Lower lobe of right lung (tissue), 2 donors: ENCODE measurements at regions not wholly inside any gene's neighbourhood (a gene's known extent, or its start where the extent isn't known, plus 50 kb on each side); places are given as distances from the start of the nearest gene placed in this dataset.
A peak's percentile ranks its signal among the peaks of the same experiment; 100 is the strongest.
"Not testable (repeated sequence)": the region's sequence is repeated elsewhere in the genome, so short reads cannot be mapped to it uniquely, and the experiment has no call there.

ENCODE experiments used
- ATAC-seq, 2 donors: fragments of 200-7000 bp; cut with Tn5 transposase; one replicate each; pipeline ENCODE4 v1.9.1; 2020 to 2022; ENCODE audit warnings: mild to moderate bottlenecking in 2 of 2, moderate library complexity in 2 of 2
- DNase-seq: peaks from one replicate; pipeline ENCODE4 v3.0.0-alpha.2; 2020
- H3K27ac ChIP-seq: fragments of 200-600 bp; one replicate; pipeline ENCODE4 v1.8.0; 2022
- H3K27me3 ChIP-seq: fragments of 200-600 bp; one replicate; pipeline ENCODE4 v1.8.0; 2022; ENCODE audit warnings: low read depth
- H3K36me3 ChIP-seq: fragments of 200-600 bp; one replicate; pipeline ENCODE4 v1.8.0; 2022; ENCODE audit warnings: mild to moderate bottlenecking
- H3K4me1 ChIP-seq: fragments of 200-600 bp; one replicate; pipeline ENCODE4 v1.8.0; 2022
- H3K4me3 ChIP-seq: fragments of 200-600 bp; one replicate; pipeline ENCODE4 v1.8.0; 2022; ENCODE audit warnings: mild to moderate bottlenecking
- H3K9me3 ChIP-seq: fragments of 200-600 bp; one replicate; pipeline ENCODE4 v1.8.0; 2022
- intact Hi-C: fragments of 100-400 bp; cut with DNase I; formaldehyde crosslinking; loops from one replicate; pipeline ENCODE4 v1.11.0; 2022
- TF ChIP-seq, protein P1 (sequence below): fragments of 200-600 bp; IDR thresholded peaks from one replicate; pipeline ENCODE4 v1.8.0; 2022; ENCODE audit warnings: antibody characterized with exemption, mild to moderate bottlenecking
- donor health status: DM: no; HTN: yes; CAD: no; lungs with severe emphysema.

DNA sequence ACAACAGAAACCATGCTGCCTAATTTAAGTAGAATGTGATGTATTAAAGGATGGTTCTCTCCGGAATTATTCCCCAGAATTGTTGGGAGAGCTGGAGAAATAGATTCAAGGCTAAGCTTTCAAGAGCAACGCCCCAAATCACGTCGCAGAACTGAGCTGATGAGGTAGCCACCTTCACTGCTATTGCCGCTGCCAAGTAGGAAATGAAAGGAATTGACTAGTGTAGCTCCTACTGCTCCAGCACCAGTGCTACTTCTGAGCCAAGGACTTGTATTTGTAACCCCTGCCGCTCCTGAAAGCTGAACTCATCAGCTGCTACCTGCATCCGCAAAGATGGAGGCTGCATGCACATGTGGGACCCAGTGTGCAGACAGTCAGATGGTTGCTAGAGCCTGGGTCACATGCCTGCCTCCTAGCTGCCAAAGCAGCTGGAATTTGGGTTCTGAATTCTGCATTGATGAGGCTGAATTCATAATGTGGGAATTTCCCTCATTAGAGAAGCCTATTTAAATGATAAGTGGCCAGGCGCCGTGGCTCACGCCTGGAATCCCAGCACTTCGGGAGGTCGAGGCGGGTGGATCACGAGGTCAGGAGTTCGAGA is 173.9 kb downstream of the PDGFRA start:
- intact Hi-C loops: no loop called here
- no peaks in the 10 kb centered on the region for H3K27me3 ChIP-seq
- ATAC-seq: no peak
- H3K4me3 ChIP-seq: no peak overlapping the region
- no peak for DNase-seq
- TF ChIP-seq, protein P1, sequence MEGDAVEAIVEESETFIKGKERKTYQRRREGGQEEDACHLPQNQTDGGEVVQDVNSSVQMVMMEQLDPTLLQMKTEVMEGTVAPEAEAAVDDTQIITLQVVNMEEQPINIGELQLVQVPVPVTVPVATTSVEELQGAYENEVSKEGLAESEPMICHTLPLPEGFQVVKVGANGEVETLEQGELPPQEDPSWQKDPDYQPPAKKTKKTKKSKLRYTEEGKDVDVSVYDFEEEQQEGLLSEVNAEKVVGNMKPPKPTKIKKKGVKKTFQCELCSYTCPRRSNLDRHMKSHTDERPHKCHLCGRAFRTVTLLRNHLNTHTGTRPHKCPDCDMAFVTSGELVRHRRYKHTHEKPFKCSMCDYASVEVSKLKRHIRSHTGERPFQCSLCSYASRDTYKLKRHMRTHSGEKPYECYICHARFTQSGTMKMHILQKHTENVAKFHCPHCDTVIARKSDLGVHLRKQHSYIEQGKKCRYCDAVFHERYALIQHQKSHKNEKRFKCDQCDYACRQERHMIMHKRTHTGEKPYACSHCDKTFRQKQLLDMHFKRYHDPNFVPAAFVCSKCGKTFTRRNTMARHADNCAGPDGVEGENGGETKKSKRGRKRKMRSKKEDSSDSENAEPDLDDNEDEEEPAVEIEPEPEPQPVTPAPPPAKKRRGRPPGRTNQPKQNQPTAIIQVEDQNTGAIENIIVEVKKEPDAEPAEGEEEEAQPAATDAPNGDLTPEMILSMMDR: no peak
- H3K4me1 ChIP-seq: no peaks in the 10 kb centered on the region
- no peaks in the 10 kb centered on the region for H3K36me3 ChIP-seq
- no peak overlapping the region for H3K27ac ChIP-seq
- no peaks in the 10 kb centered on the region for H3K9me3 ChIP-seq

DNA sequence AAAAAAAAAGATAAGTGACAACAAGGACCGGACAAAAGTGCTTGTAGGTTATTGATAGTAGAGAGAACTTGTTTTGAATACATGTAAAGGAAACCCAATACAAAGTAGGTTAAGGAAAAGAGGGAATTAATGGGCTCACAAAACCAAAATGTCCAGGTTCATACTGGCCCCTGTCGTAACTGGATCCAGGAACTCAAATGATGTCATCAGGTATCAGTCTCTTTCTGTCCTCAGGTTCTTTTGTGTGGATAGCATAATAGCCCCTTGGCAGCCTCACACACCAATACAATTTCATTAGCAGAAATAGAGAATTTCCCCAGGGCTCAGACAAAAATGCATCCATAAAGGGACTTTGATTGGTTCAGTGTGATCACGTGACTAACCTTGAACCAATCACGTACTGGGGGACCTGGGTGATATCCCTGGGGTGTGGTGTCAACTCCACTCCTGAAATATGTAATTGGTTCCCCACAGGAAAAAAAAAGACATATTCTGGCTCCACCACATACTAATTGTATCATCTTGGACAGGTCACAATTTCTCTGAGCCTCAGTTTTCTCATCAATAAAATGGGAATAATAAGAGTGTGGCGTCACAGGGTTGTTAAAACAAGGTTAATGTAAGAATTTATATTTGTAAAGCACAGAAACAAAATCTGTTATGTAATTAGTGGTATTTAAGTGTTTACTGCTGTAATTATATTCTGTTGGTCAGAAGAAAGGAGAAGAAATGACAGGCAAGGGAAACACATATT is 174.8 kb downstream of the PDGFRA start:
- H3K4me3 ChIP-seq: no peak overlapping the region
- DNase-seq: no peak
- H3K4me1 ChIP-seq: no peaks in the 10 kb centered on the region
- intact Hi-C loops: no loop called here
- H3K36me3 ChIP-seq: no peaks in the 10 kb centered on the region
- ATAC-seq: no peak
- no peaks in the 10 kb centered on the region for H3K27me3 ChIP-seq
- TF ChIP-seq, protein P1: no peak
- H3K27ac ChIP-seq: no peak overlapping the region
- H3K9me3 ChIP-seq: no peaks in the 10 kb centered on the region

DNA sequence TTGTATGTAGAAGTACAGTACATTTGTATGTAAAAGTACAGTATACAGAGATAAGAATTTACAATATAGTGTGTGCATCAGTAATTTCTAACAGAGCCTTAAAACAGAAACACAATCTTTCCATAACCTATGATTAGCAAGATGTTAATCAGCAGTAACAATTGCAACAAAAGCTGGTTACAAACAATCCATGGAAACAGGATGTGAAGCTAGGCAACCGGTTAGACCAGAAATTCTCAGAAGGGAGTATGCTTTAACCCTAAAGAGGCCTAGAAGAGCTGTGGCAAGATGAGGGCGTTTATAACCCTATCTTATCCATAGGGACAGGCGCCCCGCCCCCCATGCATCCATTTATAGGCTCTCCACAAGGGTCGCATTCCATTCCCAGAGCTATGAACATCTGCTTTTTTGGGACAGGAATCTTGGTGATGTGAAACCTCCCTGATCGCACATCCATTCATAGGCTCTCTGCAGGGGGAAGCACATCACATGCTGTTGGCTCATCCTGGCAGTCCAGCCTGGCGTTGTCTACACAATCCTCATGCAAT is 180.3 kb downstream of the PDGFRA start:
- peak overlapping the region; percentile 41 for H3K27ac ChIP-seq
- H3K36me3 ChIP-seq: not testable (repeated sequence)

DNA sequence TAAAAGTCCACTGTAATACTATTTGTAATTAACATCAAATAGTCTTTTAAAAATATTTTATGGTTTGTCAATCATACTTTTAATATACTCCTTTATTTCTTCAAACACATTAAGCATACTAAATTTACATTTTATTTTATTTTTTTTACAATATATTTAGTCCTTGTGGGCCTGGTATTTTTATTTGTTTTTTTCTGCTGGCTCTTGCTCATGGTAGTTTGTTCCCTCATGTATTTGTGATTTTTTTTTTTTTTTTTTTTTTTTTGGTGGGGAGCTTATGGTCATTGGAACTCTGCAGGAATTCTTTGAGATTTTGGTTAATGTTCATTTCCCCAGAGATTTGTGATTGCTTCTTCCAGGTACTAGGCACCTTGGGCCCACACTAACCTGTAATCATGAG is 185.5 kb downstream of the PDGFRA start:
- DNase-seq (no peak), ATAC-seq (no peak)
- Histone ChIP-seq H3K4me1 (no peaks in the 10 kb centered on the region), H3K27ac (no peak overlapping the region), H3K36me3 (no peaks in the 10 kb centered on the region), H3K9me3 (peaks cover 6% of the 10 kb centered on the region), H3K27me3 (no peaks in the 10 kb centered on the region), H3K4me3 (no peak overlapping the region)
- intact Hi-C loops: no loop called here
- TF ChIP-seq, protein P1: no peak

More for the DNA sequence above, 180.3 kb downstream of the PDGFRA start:
- H3K9me3 ChIP-seq, H3K4me1 ChIP-seq, intact Hi-C loops, ATAC-seq, DNase-seq, H3K4me3 ChIP-seq, H3K27me3 ChIP-seq: not testable (repeated sequence)

DNA sequence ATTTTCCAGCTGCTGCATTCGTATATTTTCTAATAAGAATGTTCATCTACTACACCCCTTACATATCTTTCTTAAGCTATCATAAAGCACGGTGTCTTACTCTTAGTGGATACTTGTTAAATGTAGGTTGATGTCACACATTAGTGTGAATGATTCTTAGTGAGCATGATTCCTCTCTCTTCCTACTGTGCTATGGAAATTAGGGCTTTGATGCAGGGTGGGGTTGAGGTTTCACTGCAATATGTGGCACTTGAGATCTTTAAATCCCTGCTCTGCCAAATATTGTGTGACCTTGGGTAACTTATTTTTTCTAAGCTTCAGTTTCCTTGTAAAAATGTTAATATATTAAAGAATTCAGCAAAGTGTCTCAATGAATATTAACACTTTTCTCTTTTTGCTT is 188.4 kb downstream of the PDGFRA start:
- Histone ChIP-seq H3K36me3 (no peaks in the 10 kb centered on the region), H3K27me3 (no peaks in the 10 kb centered on the region), H3K4me3 (no peak overlapping the region), H3K9me3 (peaks cover 6% of the 10 kb centered on the region), H3K4me1 (no peaks in the 10 kb centered on the region), H3K27ac (no peak overlapping the region)
- ATAC-seq (no peak), DNase-seq (no peak)
- TF ChIP-seq, protein P1: no peak
- intact Hi-C loops: no loop called here

DNA sequence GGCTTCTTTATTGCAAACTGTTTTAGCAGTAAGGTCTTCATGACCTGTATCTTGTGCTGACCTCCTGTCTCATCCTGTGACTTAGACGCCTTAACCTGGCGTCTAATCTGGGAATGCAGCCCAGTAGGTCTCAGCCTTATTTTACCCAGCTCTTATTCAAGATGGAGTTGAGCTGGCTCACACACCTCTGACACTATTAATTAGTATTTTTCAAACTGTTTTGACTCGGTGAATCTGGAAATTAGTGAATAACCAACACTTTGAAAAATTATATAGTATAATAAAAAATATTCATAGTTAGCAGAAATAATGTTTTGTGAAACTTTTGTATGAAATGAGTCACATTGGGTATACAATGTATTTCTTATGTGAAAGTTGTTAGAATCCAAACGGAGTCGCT is 189.4 kb downstream of the PDGFRA start:
- H3K4me1 ChIP-seq: no peaks in the 10 kb centered on the region
- no peak overlapping the region for H3K27ac ChIP-seq
- no peaks in the 10 kb centered on the region for H3K27me3 ChIP-seq
- intact Hi-C loops: no loop called here
- H3K36me3 ChIP-seq: no peaks in the 10 kb centered on the region
- TF ChIP-seq, protein P1: no peak
- no peak for ATAC-seq
- H3K4me3 ChIP-seq: no peak overlapping the region
- peaks cover 6% of the 10 kb centered on the region for H3K9me3 ChIP-seq
- no peak for DNase-seq
